GM10266 (cell line): ENCODE measurements at regions not wholly inside any gene's neighbourhood (a gene's known extent, or its start where the extent isn't known, plus 50 kb on each side); places are given as distances from the start of the nearest gene placed in this dataset.
"Not testable (repeated sequence)": the region's sequence is repeated elsewhere in the genome, so short reads cannot be mapped to it uniquely, and the experiment has no call there.

Experiments used
- DNase-seq: peaks from one replicate; pipeline ENCODE4 v3.0.0; 2012; ENCODE audit errors: extremely low spot score
- TF ChIP-seq, protein P1 (sequence below): IDR thresholded peaks from 2 replicates; pipeline ENCODE4 v1.5.1; 2012; ENCODE audit warnings: mild to moderate bottlenecking, low read depth; ENCODE audit not compliant: control insufficient read depth, insufficient read depth; ENCODE audit errors: missing control alignments

DNA sequence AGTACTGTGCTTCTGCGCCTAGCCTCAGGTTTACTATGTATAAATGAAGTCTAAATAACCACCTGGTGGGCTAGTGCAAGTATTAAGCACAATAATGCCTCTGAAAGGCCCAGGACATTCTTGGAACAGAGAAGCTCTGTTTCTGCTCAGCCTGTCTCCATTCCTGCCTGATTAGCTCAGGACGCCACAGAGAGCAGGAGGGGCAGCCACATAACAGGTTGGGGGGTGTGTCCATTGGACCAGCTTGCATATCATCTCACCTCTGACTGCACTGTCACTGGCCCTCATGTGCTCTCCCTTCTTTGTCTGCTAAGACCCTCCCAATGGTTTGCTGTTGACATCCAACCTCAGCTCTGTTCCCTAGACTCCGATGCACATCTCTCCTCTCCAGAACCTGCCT, 52.8 kb upstream of the IKZF1 start:
- TF ChIP-seq, protein P1, sequence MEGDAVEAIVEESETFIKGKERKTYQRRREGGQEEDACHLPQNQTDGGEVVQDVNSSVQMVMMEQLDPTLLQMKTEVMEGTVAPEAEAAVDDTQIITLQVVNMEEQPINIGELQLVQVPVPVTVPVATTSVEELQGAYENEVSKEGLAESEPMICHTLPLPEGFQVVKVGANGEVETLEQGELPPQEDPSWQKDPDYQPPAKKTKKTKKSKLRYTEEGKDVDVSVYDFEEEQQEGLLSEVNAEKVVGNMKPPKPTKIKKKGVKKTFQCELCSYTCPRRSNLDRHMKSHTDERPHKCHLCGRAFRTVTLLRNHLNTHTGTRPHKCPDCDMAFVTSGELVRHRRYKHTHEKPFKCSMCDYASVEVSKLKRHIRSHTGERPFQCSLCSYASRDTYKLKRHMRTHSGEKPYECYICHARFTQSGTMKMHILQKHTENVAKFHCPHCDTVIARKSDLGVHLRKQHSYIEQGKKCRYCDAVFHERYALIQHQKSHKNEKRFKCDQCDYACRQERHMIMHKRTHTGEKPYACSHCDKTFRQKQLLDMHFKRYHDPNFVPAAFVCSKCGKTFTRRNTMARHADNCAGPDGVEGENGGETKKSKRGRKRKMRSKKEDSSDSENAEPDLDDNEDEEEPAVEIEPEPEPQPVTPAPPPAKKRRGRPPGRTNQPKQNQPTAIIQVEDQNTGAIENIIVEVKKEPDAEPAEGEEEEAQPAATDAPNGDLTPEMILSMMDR = no peak
- DNase-seq = no peak

DNA sequence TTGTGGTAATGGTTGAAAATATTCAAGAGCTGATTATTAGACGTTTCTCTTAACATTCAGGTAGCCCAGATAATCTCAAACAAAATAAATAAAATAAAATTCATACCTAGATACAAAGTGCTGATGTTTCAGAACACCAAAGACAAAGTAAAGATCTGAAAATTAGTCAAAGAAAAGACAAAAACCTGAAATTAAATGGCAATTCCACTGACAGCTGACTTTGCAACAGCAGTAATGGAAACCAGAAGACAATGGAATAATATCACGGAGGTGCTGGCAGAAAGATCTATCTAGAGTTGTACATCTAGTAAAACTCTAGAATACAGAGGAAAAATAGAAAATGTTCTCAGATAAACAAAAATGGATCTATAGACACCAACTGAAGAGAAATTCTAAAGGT, 58.0 kb upstream of the IKZF1 start:
- DNase-seq = no peak
- TF ChIP-seq, protein P1 = no peak

DNA sequence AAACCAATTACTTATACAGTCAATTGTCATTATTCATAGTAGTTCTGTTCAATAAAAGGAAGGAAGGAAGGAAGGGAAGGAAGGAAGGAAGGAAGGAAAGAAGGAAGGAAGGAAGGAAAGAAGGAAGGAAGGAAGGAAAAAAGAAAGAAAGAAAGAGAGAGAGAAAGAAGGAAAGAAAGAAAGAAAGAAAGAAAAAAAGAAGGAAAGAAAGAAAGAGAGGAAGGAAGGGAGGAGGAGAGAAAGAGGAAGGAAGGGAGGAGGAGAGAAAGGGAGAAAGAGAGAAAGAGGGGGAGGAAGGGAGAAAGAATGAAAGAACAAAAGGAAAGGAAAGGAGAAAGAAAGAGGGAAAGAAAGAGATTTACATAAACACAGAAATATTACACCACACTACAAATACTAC, 62.4 kb upstream of the IKZF1 start:
- not testable (repeated sequence) for DNase-seq

DNA sequence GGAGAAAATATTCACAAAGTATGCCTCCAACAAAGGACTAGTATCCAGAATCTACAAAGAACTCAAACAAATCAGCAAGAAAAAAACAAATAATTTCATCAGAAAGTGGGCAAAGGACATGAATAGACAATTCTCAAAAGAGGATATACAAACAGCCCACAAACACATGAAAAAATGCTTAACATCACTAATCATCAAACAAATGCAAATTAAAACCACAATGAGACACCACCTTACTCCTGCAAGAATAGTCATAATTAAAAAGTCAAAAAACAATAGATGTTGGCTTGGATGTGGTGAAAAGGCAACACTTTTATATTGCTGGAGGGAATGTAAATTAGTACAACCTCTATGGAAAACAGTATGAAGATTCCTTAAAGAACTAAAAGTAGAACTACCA, 63.8 kb upstream of the IKZF1 start:
- not testable (repeated sequence) for DNase-seq

DNA sequence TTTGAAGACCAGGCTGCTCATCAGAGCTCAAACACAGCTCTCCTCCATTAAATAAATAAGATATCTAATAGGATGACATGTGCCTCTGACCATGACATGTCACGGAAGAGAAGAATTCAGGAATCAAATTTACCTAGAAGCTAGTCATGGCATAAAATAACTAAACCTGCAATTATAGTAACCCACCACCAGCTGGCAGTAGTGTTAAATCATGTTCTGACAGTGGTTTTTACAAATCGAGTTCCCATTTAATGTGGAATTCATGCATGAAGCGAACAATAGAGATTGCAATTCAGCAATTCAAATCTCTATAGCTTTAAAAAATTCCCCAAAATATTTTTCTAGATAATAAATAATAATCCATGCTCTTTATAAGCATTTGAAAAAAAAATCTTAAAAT, 74.6 kb upstream of the IKZF1 start:
- no peak for DNase-seq
- TF ChIP-seq, protein P1 = peak; percentile 39

DNA sequence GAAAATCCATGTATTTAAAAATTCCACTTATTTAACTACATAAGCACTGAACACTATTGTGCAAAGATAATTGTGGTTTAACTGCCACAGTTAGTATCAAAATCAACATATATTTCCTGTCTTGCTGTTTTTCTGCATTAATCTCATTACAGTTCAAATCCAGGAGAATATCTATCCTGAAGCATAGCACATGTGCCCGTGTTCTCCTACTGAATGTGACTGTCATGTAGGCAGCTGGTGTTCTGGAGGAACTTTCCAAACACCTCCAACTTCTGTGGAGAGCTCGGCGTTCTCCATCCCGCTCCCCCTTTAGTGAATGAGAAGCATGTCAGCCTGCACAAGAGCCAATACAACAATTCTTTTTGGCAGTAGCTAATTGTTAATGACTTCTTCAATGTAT, 76.4 kb upstream of the IKZF1 start:
- TF ChIP-seq, protein P1 = no peak
- no peak for DNase-seq

DNA sequence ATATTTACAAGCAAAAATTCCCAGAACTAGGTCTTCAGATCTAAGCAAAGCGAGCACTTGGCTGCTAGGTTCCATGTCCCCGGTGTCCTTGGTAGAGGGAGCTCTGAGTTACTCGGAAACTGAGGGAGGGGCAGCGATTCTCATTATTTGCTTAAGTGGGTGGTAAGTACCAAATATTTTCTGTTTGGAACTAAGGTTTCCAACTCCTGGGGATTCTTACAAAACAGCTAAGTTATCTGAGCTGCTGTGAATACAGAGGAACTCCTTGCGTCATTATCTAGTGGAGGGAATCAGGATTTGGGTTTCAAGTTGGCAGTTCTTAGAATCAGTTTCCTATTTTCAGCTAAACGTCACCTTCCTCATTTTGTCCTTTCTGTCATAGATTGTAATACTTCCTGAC, 76.8 kb upstream of the IKZF1 start:
- DNase-seq = no peak
- TF ChIP-seq, protein P1 = no peak

DNA sequence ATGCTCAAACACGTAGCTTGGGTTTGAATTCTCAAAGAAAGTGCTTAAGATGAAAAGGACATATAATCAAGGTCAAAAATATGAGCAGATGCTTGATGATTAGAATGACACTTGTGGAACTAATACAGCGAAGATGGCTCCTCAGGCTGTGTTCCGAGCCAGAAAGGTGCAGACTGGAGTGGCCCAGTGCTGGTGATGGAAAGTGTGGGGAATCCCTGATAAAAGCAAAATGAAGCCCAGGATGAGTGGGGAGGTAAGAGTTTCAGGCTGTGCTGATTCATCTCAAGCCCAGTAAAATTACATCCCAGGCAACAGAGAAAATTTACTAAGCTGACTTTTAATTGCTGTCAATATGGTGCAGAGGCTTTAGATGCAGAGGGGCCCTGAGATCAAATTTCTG, 77.8 kb upstream of the IKZF1 start:
- DNase-seq = peak; percentile 10
- TF ChIP-seq, protein P1 = no peak
